DOHH2 (cell line): ENCODE measurements at regions not wholly inside any gene's neighbourhood (a gene's known extent, or its start where the extent isn't known, plus 50 kb on each side); places are given as distances from the start of the nearest gene placed in this dataset.

Source experiments
- CTCF ChIP-seq: fragments of 200-600 bp; sonication (generic); IDR thresholded peaks from one replicate; pipeline ENCODE4 v1.5.1; 2014; ENCODE audit warnings: antibody characterized with exemption, mild to moderate bottlenecking, low read depth, low read length; ENCODE audit not compliant: poor library complexity, severe bottlenecking
- EZH2phosphoT487 ChIP-seq: fragments of 200-600 bp; sonication (generic); IDR thresholded peaks from 2 replicates; pipeline ENCODE4 v1.6.1; 2017; ENCODE audit warnings: borderline replicate concordance, mild to moderate bottlenecking, antibody characterized with exemption, low read length, moderate library complexity, mixed read lengths

- no peak for TF ChIP-seq CTCF
- no peak for TF ChIP-seq EZH2phosphoT487
These were observed 80.0 kb upstream of the MRPS22 start for GRCh38 chr3:139263798-139264197.
